H9 (cell line): ENCODE measurements at regions not wholly inside any gene's neighbourhood (a gene's known extent, or its start where the extent isn't known, plus 50 kb on each side); places are given as distances from the start of the nearest gene placed in this dataset.
A peak's percentile ranks its signal among the peaks of the same experiment; 100 is the strongest.

Experiments
- DNase-seq: peaks from one replicate; pipeline ENCODE4 v3.0.0-alpha.2; 2017
- H2AFZ ChIP-seq: one replicate; pipeline ENCODE4 v1.6.1; 2013; ENCODE audit warnings: mild to moderate bottlenecking, low read length, control low read depth, moderate library complexity
- H2AK5ac ChIP-seq: 2 replicates; pipeline ENCODE4 v1.6.1; 2013; ENCODE audit warnings: low read length, control low read depth, mixed read lengths; ENCODE audit not compliant: insufficient read length
- H2BK120ac ChIP-seq: one replicate; pipeline ENCODE4 v1.6.1; 2013; ENCODE audit warnings: low read depth, mild to moderate bottlenecking, low read length, control low read depth, inconsistent platforms; ENCODE audit not compliant: poor library complexity, severe bottlenecking
- H2BK12ac ChIP-seq: 2 replicates; pipeline ENCODE4 v1.6.1; 2013; ENCODE audit warnings: low read length, control low read depth, mixed read lengths, low read depth; ENCODE audit not compliant: insufficient read length
- H2BK15ac ChIP-seq: 2 replicates; pipeline ENCODE4 v1.6.1; 2013; ENCODE audit warnings: low read depth, low read length, control low read depth
- H2BK20ac ChIP-seq: one replicate; pipeline ENCODE4 v1.6.1; 2013; ENCODE audit warnings: low read depth, mild to moderate bottlenecking, low read length, control low read depth, inconsistent platforms; ENCODE audit not compliant: poor library complexity, severe bottlenecking
- H2BK5ac ChIP-seq: 2 replicates; pipeline ENCODE4 v1.6.1; 2013; ENCODE audit warnings: low read length, control low read depth, mixed read lengths; ENCODE audit not compliant: insufficient read length
- H3K14ac ChIP-seq: 2 replicates; pipeline ENCODE4 v1.6.1; 2013; ENCODE audit warnings: low read length, control low read depth; ENCODE audit not compliant: insufficient read depth
- H3K18ac ChIP-seq: 2 replicates; pipeline ENCODE4 v1.6.1; 2013; ENCODE audit warnings: low read depth, mild to moderate bottlenecking, mixed read lengths, low read length, control low read depth; ENCODE audit not compliant: insufficient read length
- H3K23ac ChIP-seq: 2 replicates; pipeline ENCODE4 v1.6.1; 2013; ENCODE audit warnings: low read length, control low read depth, mixed read lengths, low read depth; ENCODE audit not compliant: insufficient read length
- H3K23me2 ChIP-seq: 2 replicates; pipeline ENCODE4 v1.6.1; 2013; ENCODE audit warnings: low read depth, mild to moderate bottlenecking, mixed read lengths, low read length, control low read depth; ENCODE audit not compliant: insufficient read length, poor library complexity, severe bottlenecking
- H3K27ac ChIP-seq: 2 replicates; pipeline ENCODE4 v1.5.1; 2013; ENCODE audit warnings: low read length, control low read depth, mixed read lengths, low read depth; ENCODE audit not compliant: insufficient read length
- H3K27me3 ChIP-seq: 2 replicates; pipeline ENCODE4 v1.6.1; 2013; ENCODE audit warnings: low read length, control low read depth, inconsistent platforms; ENCODE audit not compliant: insufficient read depth
- H3K4ac ChIP-seq: 2 replicates; pipeline ENCODE4 v1.6.1; 2013; ENCODE audit warnings: low read depth, mild to moderate bottlenecking, control low read depth, inconsistent platforms, low read length, moderate library complexity
- H3K4me1 ChIP-seq: 2 replicates; pipeline ENCODE4 v1.6.1; 2013; ENCODE audit warnings: low read length, control low read depth, inconsistent platforms; ENCODE audit not compliant: insufficient read depth
- H3K4me2 ChIP-seq: 2 replicates; pipeline ENCODE4 v1.6.1; 2013; ENCODE audit warnings: low read length, control low read depth, mixed read lengths; ENCODE audit not compliant: insufficient read length, insufficient read depth
- H3K56ac ChIP-seq: 2 replicates; pipeline ENCODE4 v1.6.1; 2013; ENCODE audit warnings: low read depth, mild to moderate bottlenecking, mixed read lengths, low read length, control low read depth; ENCODE audit not compliant: insufficient read length
- H3K79me1 ChIP-seq: 2 replicates; pipeline ENCODE4 v1.6.1; 2013; ENCODE audit warnings: low read depth, mild to moderate bottlenecking, moderate library complexity, low read length, control low read depth, inconsistent platforms; ENCODE audit not compliant: insufficient read depth, poor library complexity, severe bottlenecking
- H3K79me2 ChIP-seq: 2 replicates; pipeline ENCODE4 v1.6.1; 2013; ENCODE audit warnings: low read length, control low read depth, inconsistent platforms; ENCODE audit not compliant: insufficient read depth
- H3K9ac ChIP-seq: 2 replicates; pipeline ENCODE4 v1.6.1; 2013; ENCODE audit warnings: low read length, control low read depth, mixed read lengths; ENCODE audit not compliant: insufficient read length; ENCODE audit errors: extremely low read depth
- H3K9me3 ChIP-seq: one replicate; pipeline ENCODE4 v1.6.1; 2013; ENCODE audit warnings: low read depth, low read length, inconsistent platforms; ENCODE audit not compliant: control insufficient read depth
- H3T11ph ChIP-seq: one replicate; pipeline ENCODE4 v1.6.1; 2013; ENCODE audit warnings: mild to moderate bottlenecking, low read length, control low read depth, inconsistent platforms
- H4K20me1 ChIP-seq: one replicate; pipeline ENCODE4 v1.6.1; 2013; ENCODE audit not compliant: control insufficient read depth, insufficient read length, insufficient read depth
- H4K5ac ChIP-seq: 2 replicates; pipeline ENCODE4 v1.6.1; 2013; ENCODE audit warnings: low read depth, mild to moderate bottlenecking, mixed read lengths, low read length, control low read depth; ENCODE audit not compliant: insufficient read length
- H4K8ac ChIP-seq: replicated peaks from 2 replicates; pipeline ENCODE4 v1.6.1; 2013; ENCODE audit warnings: low read length, control low read depth, mixed read lengths, low read depth; ENCODE audit not compliant: insufficient read length
- H4K91ac ChIP-seq: 2 replicates; pipeline ENCODE4 v1.6.1; 2013; ENCODE audit warnings: low read depth, mild to moderate bottlenecking, moderate library complexity, mixed read lengths, low read length, control low read depth; ENCODE audit not compliant: insufficient read length
- H3K27ac Mint-ChIP-seq, 3 experiments: 2 replicates in 2 of 3; 3 replicates in 1 of 3; pipeline ENCODE4 v1.8.0; 2020 to 2021; ENCODE audit warnings: mixed read lengths in 3 of 3, mild to moderate bottlenecking in 1 of 3, moderate library complexity in 1 of 3
- H3K27me3 Mint-ChIP-seq: 2 replicates; pipeline ENCODE4 v1.8.0; 2021; ENCODE audit warnings: low read depth, mild to moderate bottlenecking, moderate library complexity, mixed read lengths
- H3K36me3 Mint-ChIP-seq, 3 experiments: 2 replicates in 2 of 3; 3 replicates in 1 of 3; pipeline ENCODE4 v1.8.0; 2020 to 2021; ENCODE audit warnings: low read depth in 3 of 3, mixed read lengths in 3 of 3; ENCODE audit not compliant: insufficient read depth in 1 of 3
- H3K4me1 Mint-ChIP-seq, 2 experiments: 2 replicates each; pipeline ENCODE4 v1.8.0; 2020; ENCODE audit warnings: mixed read lengths in 2 of 2
- H3K4me3 Mint-ChIP-seq, 2 experiments: 2 replicates in 1 of 2; 3 replicates in 1 of 2; pipeline ENCODE4 v1.8.0; 2020 to 2021; ENCODE audit warnings: mild to moderate bottlenecking in 2 of 2, mixed read lengths in 2 of 2, moderate library complexity in 1 of 2
- H3K9me3 Mint-ChIP-seq, 2 experiments: 2 replicates in 1 of 2; 3 replicates in 1 of 2; pipeline ENCODE4 v1.8.0; 2020; ENCODE audit warnings: mild to moderate bottlenecking in 2 of 2, mixed read lengths in 2 of 2, moderate library complexity in 1 of 2
- CTCF ChIP-seq: fragments of 200-600 bp; sonication (generic); conservative IDR thresholded peaks from 3 replicates; pipeline ENCODE4 v1.8.0; 2021; ENCODE audit warnings: antibody characterized with exemption, mild to moderate bottlenecking
- WGBS: extraction: QIAGEN DNeasy Blood & Tissue Kit; methylation state at CpG from one replicate; pipeline ENCODE4 v1.1.7; 2013; ENCODE audit warnings: missing lambda C conversion rate, low lambda C conversion rate, mixed read lengths; ENCODE audit not compliant: insufficient read length; ENCODE audit errors: extremely low coverage; 5-methylcytosine and 5-hydroxymethylcytosine counted together

- Histone ChIP-seq H2BK15ac (no peak overlapping the region), H3K14ac (no peak overlapping the region), H3K23me2 (no peaks in the 10 kb centered on the region), H3K27ac (no peak overlapping the region), H3K4ac (no peak overlapping the region), H2AFZ (no peak overlapping the region), H2AK5ac (no peak overlapping the region), H3K79me2 (no peaks in the 10 kb centered on the region), H4K20me1 (no peaks in the 10 kb centered on the region), H3K27me3 (no peaks in the 10 kb centered on the region), H2BK20ac (no peak overlapping the region), H2BK5ac (no peak overlapping the region), H4K91ac (no peak overlapping the region), H3K18ac (no peak overlapping the region), H3K9ac (no peak overlapping the region), H3K9me3 (no peaks in the 10 kb centered on the region), H3K4me2 (no peak overlapping the region), H3K4me1 (peaks cover 7% of the 10 kb centered on the region; the same call in 1 of the 2 replicates), H3K23ac (no peak overlapping the region), H2BK12ac (no peak overlapping the region), H3K79me1 (no peaks in the 10 kb centered on the region), H4K8ac (no peak overlapping the region), H2BK120ac (no peak overlapping the region), H3T11ph (no peak overlapping the region), H4K5ac (no peak overlapping the region), H3K56ac (no peak overlapping the region)
- Mint-ChIP-seq H3K9me3 (peaks cover 3 to 4% of the 10 kb centered on the region in 2 experiments; a peak in 3 of 5 replicates), H3K4me3 (no peak overlapping the region), H3K27me3 (no peaks in the 10 kb centered on the region; the same call in none of the 2 replicates), H3K36me3 (peaks cover 0 to 15% (median 0%) of the 10 kb centered on the region in 3 experiments; a peak in 3 of 7 replicates), H3K4me1 (peaks cover 28 to 41% of the 10 kb centered on the region in 2 experiments), H3K27ac (peak overlapping the region in 1 of 3 experiments; percentile 93; a peak in 1 of 7 replicates)
- no CpG with 5 or more reads among the region's 18 CpGs for WGBS
- peak; percentile 33 for DNase-seq
- no peak for TF ChIP-seq CTCF
These were observed 58.4 kb upstream of the ARID1B start for GRCh38 chr6:156718647-156719394.
